Ishikawa (cell line): ENCODE measurements at regions not wholly inside any gene's neighbourhood (a gene's known extent, or its start where the extent isn't known, plus 50 kb on each side); places are given as distances from the start of the nearest gene placed in this dataset.

Experiments
- CEBPB ChIP-seq: IDR thresholded peaks from 2 replicates; pipeline ENCODE4 v1.6.1; 2012
- CREB1 ChIP-seq: IDR thresholded peaks from 2 replicates; pipeline ENCODE4 v1.6.1; 2012; ENCODE audit warnings: low read depth
- EGR1 ChIP-seq: IDR thresholded peaks from 2 replicates; pipeline ENCODE4 v1.6.1; 2012
- EP300 ChIP-seq: IDR thresholded peaks from 2 replicates; pipeline ENCODE4 v1.6.1; 2012; ENCODE audit warnings: borderline replicate concordance
- FOXM1 ChIP-seq: IDR thresholded peaks from 2 replicates; pipeline ENCODE4 v1.6.1; 2012; ENCODE audit warnings: low read depth, borderline replicate concordance
- NFIC ChIP-seq: IDR thresholded peaks from 2 replicates; pipeline ENCODE4 v1.6.1; 2012
- RAD21 ChIP-seq: IDR thresholded peaks from 2 replicates; pipeline ENCODE4 v1.6.1; 2012; ENCODE audit warnings: low read depth
- TAF1 ChIP-seq: IDR thresholded peaks from 2 replicates; pipeline ENCODE4 v1.6.1; 2012; ENCODE audit warnings: low read depth, mild to moderate bottlenecking
- YY1 ChIP-seq: IDR thresholded peaks from 2 replicates; pipeline ENCODE4 v1.6.1; 2012; ENCODE audit warnings: low read depth
- ZBTB7A ChIP-seq: IDR thresholded peaks from 2 replicates; pipeline ENCODE4 v1.6.1; 2012; ENCODE audit warnings: low read depth
- TF ChIP-seq, protein P1 (sequence below): IDR thresholded peaks from 2 replicates; pipeline ENCODE4 v1.6.1; 2012
- TF ChIP-seq, protein P2 (sequence below): IDR thresholded peaks from 2 replicates; pipeline ENCODE4 v1.6.1; 2012; ENCODE audit warnings: low read depth, mild to moderate bottlenecking
- TF ChIP-seq, protein P3 (sequence below): IDR thresholded peaks from 2 replicates; pipeline ENCODE4 v1.6.1; 2012

DNA sequence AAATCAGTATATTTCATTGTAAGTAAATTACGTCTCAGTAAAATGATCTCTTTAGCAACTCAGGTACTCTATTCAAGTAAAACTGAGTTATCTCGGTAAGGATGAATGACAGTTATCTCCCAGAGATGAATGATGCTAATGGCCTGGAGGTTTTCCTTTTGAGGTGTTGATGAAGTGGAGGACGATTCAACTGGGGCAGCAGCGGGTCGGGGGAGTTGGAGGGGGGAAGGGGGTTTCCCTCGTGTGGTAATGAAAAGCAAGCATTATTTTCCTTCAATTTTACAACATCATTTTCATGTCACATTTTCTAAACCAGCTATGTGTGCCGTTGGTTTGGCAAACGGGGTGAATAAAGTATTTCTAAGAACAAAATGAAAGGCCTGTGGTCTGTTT lies 92.4 kb upstream of the ATXN3L start:
- TF ChIP-seq TAF1 (no peak), RAD21 (no peak), EP300 (no peak), CEBPB (no peak), ZBTB7A (no peak), NFIC (no peak), FOXM1 (no peak), EGR1 (no peak), CREB1 (no peak), YY1 (no peak)
- TF ChIP-seq, protein P1, sequence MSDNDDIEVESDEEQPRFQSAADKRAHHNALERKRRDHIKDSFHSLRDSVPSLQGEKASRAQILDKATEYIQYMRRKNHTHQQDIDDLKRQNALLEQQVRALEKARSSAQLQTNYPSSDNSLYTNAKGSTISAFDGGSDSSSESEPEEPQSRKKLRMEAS, result no peak
- TF ChIP-seq, protein P2, sequence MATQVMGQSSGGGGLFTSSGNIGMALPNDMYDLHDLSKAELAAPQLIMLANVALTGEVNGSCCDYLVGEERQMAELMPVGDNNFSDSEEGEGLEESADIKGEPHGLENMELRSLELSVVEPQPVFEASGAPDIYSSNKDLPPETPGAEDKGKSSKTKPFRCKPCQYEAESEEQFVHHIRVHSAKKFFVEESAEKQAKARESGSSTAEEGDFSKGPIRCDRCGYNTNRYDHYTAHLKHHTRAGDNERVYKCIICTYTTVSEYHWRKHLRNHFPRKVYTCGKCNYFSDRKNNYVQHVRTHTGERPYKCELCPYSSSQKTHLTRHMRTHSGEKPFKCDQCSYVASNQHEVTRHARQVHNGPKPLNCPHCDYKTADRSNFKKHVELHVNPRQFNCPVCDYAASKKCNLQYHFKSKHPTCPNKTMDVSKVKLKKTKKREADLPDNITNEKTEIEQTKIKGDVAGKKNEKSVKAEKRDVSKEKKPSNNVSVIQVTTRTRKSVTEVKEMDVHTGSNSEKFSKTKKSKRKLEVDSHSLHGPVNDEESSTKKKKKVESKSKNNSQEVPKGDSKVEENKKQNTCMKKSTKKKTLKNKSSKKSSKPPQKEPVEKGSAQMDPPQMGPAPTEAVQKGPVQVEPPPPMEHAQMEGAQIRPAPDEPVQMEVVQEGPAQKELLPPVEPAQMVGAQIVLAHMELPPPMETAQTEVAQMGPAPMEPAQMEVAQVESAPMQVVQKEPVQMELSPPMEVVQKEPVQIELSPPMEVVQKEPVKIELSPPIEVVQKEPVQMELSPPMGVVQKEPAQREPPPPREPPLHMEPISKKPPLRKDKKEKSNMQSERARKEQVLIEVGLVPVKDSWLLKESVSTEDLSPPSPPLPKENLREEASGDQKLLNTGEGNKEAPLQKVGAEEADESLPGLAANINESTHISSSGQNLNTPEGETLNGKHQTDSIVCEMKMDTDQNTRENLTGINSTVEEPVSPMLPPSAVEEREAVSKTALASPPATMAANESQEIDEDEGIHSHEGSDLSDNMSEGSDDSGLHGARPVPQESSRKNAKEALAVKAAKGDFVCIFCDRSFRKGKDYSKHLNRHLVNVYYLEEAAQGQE, result no peak
- TF ChIP-seq, protein P3, sequence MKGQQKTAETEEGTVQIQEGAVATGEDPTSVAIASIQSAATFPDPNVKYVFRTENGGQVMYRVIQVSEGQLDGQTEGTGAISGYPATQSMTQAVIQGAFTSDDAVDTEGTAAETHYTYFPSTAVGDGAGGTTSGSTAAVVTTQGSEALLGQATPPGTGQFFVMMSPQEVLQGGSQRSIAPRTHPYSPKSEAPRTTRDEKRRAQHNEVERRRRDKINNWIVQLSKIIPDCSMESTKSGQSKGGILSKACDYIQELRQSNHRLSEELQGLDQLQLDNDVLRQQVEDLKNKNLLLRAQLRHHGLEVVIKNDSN, result no peak
